SK-N-SH (cell line): ENCODE measurements at regions not wholly inside any gene's neighbourhood (a gene's known extent, or its start where the extent isn't known, plus 50 kb on each side); places are given as distances from the start of the nearest gene placed in this dataset.

ENCODE experiments used
- CTCF ChIA-PET: fragments of 300-600, 350-600 bp; formaldehyde crosslinking; extraction: SDS; loops from one replicate; lab custom pipeline; 2021; lab: Yijun Ruan, JAX
- POLR2A ChIA-PET: fragments of 350-600 bp; sonication (Branson Sonifier 250); formaldehyde crosslinking; extraction: SDS; loops from one replicate; lab custom pipeline; 2020; ENCODE audit warnings: antibody characterized with exemption, inconsistent platforms; lab: Yijun Ruan, JAX
- DNase-seq: peaks from one replicate; pipeline ENCODE4 v3.0.0; 2012
- H2AFZ ChIP-seq: fragments of 200-600 bp; sonication (generic); 2 replicates; pipeline ENCODE4 v1.8.1; 2016; ENCODE audit warnings: antibody characterized with exemption, mild to moderate bottlenecking, low read depth
- H3F3A ChIP-seq: fragments of 200-600 bp; sonication (generic); replicated peaks from 2 replicates; pipeline ENCODE3; 2016; ENCODE audit warnings: antibody characterized with exemption, mild to moderate bottlenecking; ENCODE audit not compliant: insufficient read depth
- H3K27ac ChIP-seq, 2 experiments: fragments of 200-500 bp in 1 of 2; fragments of 200-600 bp in 1 of 2; sonication (Bioruptor generic) in 1 of 2; sonication (generic), shearing (Covaris generic) in 1 of 2; 2 replicates each; pipeline versions ENCODE4 v1.5.1 to v1.6.1; 2014 to 2016; ENCODE audit warnings: low read depth in 2 of 2, inconsistent platforms in 1 of 2, low read length in 1 of 2, mild to moderate bottlenecking in 1 of 2, mixed read lengths in 1 of 2
- H3K27me3 ChIP-seq: fragments of 200-600 bp; sonication (generic), shearing (Covaris generic); 2 replicates; pipeline ENCODE4 v1.6.1; 2016; ENCODE audit warnings: mixed run types; ENCODE audit not compliant: insufficient read depth
- H3K36me3 ChIP-seq, 2 experiments: fragments of 200-500 bp in 1 of 2; fragments of 200-600 bp in 1 of 2; sonication (Bioruptor generic) in 1 of 2; sonication (generic) in 1 of 2; replicated peaks in 1 of 2; 2 replicates each; pipeline versions ENCODE3 to v1.5.1; 2014 to 2016; ENCODE audit warnings: low read length in 1 of 2, mild to moderate bottlenecking in 1 of 2; ENCODE audit not compliant: insufficient read depth in 2 of 2, control insufficient read depth in 1 of 2
- H3K4me1 ChIP-seq, 2 experiments: fragments of 200-500 bp in 1 of 2; fragments of 200-600 bp in 1 of 2; sonication (Bioruptor generic) in 1 of 2; sonication (generic), shearing (Covaris generic) in 1 of 2; 2 replicates each; pipeline versions ENCODE4 v1.5.1 to v1.6.1; 2014 to 2016; ENCODE audit warnings: low read depth in 1 of 2, low read length in 1 of 2, mixed run types in 1 of 2; ENCODE audit not compliant: insufficient read depth in 2 of 2, control insufficient read depth in 1 of 2
- H3K4me2 ChIP-seq: fragments of 200-600 bp; sonication (generic), shearing (Covaris generic); 2 replicates; pipeline ENCODE4 v1.6.1; 2017; ENCODE audit warnings: mixed run types
- H3K4me3 ChIP-seq, 2 experiments: fragments of 200-500 bp in 1 of 2; fragments of 200-600 bp in 1 of 2; sonication (Bioruptor generic) in 1 of 2; sonication (generic), shearing (Covaris generic) in 1 of 2; 2 replicates each; pipeline versions ENCODE4 v1.5.1 to v1.8.1; 2014 to 2016; ENCODE audit warnings: low read depth in 2 of 2, inconsistent platforms in 1 of 2, low read length in 1 of 2, mild to moderate bottlenecking in 1 of 2, mixed read lengths in 1 of 2, moderate library complexity in 1 of 2
- H3K79me2 ChIP-seq: fragments of 200-600 bp; sonication (generic); 2 replicates; pipeline ENCODE4 v1.8.1; 2017; ENCODE audit warnings: mild to moderate bottlenecking; ENCODE audit not compliant: insufficient read depth
- H3K9ac ChIP-seq: fragments of 200-600 bp; sonication (generic); 2 replicates; pipeline ENCODE4 v1.6.1; 2017; ENCODE audit warnings: mixed run types
- H3K9me2 ChIP-seq: fragments of 200-600 bp; sonication (generic); 2 replicates; pipeline ENCODE4 v1.6.1; 2017; ENCODE audit warnings: mixed run types
- H3K9me3 ChIP-seq: fragments of 200-600 bp; sonication (generic); 2 replicates; pipeline ENCODE4 v1.6.1; 2017; ENCODE audit warnings: mixed run types, mild to moderate bottlenecking, moderate library complexity
- H4K20me1 ChIP-seq: fragments of 200-600 bp; sonication (generic); 2 replicates; pipeline ENCODE4 v1.6.1; 2017; ENCODE audit warnings: mild to moderate bottlenecking, mixed run types; ENCODE audit not compliant: insufficient read depth
- EP300 ChIP-seq, 2 experiments: IDR thresholded peaks; 2 replicates each; pipeline versions ENCODE4 v1.4.0 to v1.6.1; 2012; ENCODE audit warnings: borderline replicate concordance in 1 of 2, low read depth in 1 of 2, low read length in 1 of 2
- EZH2phosphoT487 ChIP-seq: fragments of 200-600 bp; sonication (generic); IDR thresholded peaks from 2 replicates; pipeline ENCODE4 v1.6.1; 2017; ENCODE audit warnings: low read depth, mixed run types, mild to moderate bottlenecking, antibody characterized with exemption, moderate library complexity, borderline replicate concordance
- FOXJ3 ChIP-seq: sonication (generic); formaldehyde crosslinking; IDR thresholded peaks from 2 replicates; pipeline ENCODE4 v1.5.1; 2020; ENCODE audit warnings: mild to moderate bottlenecking, missing genetic modification reagents
- FOXM1 ChIP-seq: IDR thresholded peaks from 2 replicates; pipeline ENCODE4 v1.4.0; 2012; ENCODE audit warnings: low read depth, mild to moderate bottlenecking
- GABPA ChIP-seq: IDR thresholded peaks from 2 replicates; pipeline ENCODE4 v1.4.0; 2012; ENCODE audit warnings: low read depth, mild to moderate bottlenecking
- GATA2 ChIP-seq: sonication (generic); formaldehyde crosslinking; IDR thresholded peaks from 2 replicates; pipeline ENCODE4 v1.5.0; 2020; ENCODE audit warnings: mild to moderate bottlenecking, missing genetic modification reagents
- IRF3 ChIP-seq: fragments of 150-350 bp; IDR thresholded peaks from 2 replicates; pipeline ENCODE4 v1.6.1; 2016; ENCODE audit warnings: mild to moderate bottlenecking, low read depth, low read length
- JUND ChIP-seq: IDR thresholded peaks from 2 replicates; pipeline ENCODE4 v1.4.0; 2012
- MEF2A ChIP-seq: IDR thresholded peaks from 2 replicates; pipeline ENCODE4 v1.4.0; 2012; ENCODE audit warnings: low read depth, borderline replicate concordance
- NRF1 ChIP-seq: IDR thresholded peaks from 2 replicates; pipeline ENCODE4 v1.6.1; 2012; ENCODE audit warnings: low read depth, mild to moderate bottlenecking, low read length
- POLR2AphosphoS5 ChIP-seq: IDR thresholded peaks from 2 replicates; pipeline ENCODE4 v1.6.1; 2012; ENCODE audit warnings: low read depth, low read length
- RAD21 ChIP-seq: IDR thresholded peaks from 2 replicates; pipeline ENCODE4 v1.6.1; 2012; ENCODE audit warnings: mild to moderate bottlenecking, low read length
- RCOR1 ChIP-seq: fragments of 150-350 bp; IDR thresholded peaks from 2 replicates; pipeline ENCODE4 v1.6.1; 2017; ENCODE audit warnings: antibody characterized with exemption, low read length
- RFX5 ChIP-seq: IDR thresholded peaks from 2 replicates; pipeline ENCODE4 v1.6.1; 2012; ENCODE audit warnings: mild to moderate bottlenecking, improper control_type of control experiment, low read length
- RXRA ChIP-seq: IDR thresholded peaks from 2 replicates; pipeline ENCODE4 v1.4.0; 2012; ENCODE audit warnings: low read depth, mild to moderate bottlenecking, borderline replicate concordance
- SMC3 ChIP-seq: IDR thresholded peaks from 2 replicates; pipeline ENCODE4 v1.6.1; 2012; ENCODE audit warnings: low read depth, low read length, improper control_type of control experiment
- TAF1 ChIP-seq: IDR thresholded peaks from 2 replicates; pipeline ENCODE4 v1.6.1; 2012; ENCODE audit warnings: low read depth, mild to moderate bottlenecking, low read length, moderate library complexity, borderline replicate concordance
- TEAD4 ChIP-seq: IDR thresholded peaks from 2 replicates; pipeline ENCODE4 v1.4.0; 2012; ENCODE audit warnings: mild to moderate bottlenecking, borderline replicate concordance; ENCODE audit not compliant: insufficient read depth
- USF2 ChIP-seq: fragments of 150-350 bp; IDR thresholded peaks from 2 replicates; pipeline ENCODE4 v1.6.1; 2017; ENCODE audit warnings: antibody characterized with exemption, low read length, low read depth, borderline replicate concordance
- YY1 ChIP-seq: IDR thresholded peaks from 2 replicates; pipeline ENCODE4 v1.4.0; 2012; ENCODE audit warnings: low read depth, mild to moderate bottlenecking
- ZBTB33 ChIP-seq: IDR thresholded peaks from 2 replicates; pipeline ENCODE4 v1.4.0; 2012; ENCODE audit warnings: low read depth, borderline replicate concordance
- WGBS: methylation state at CpG from one replicate; pipeline ENCODE4 v1.1.6; 2017; ENCODE audit warnings: low lambda C conversion rate; 5-methylcytosine and 5-hydroxymethylcytosine counted together

DNA sequence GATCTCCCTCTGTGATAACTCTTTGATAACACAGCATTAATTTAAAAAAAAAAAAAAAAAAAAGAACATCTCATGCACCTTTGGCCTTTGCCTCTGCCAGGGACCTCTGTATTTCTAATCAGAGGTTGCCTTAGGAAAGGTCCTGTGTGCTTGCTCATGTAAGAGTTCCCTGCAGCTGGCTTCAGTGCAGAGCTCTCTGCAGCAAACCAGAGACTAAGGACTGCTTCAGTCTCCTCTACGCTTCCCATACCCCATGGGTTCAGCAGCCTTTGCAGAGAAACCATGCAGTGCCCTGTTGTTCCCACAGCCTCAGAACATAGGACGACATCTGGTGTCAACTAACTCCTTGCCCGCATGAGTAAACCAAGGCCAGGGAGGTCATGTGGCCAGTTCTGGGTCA lies 236.6 kb upstream of the KLHL29 start:
- Histone ChIP-seq H3K9ac (no peak overlapping the region), H3K9me3 (no peaks in the 10 kb centered on the region), H3K27ac (no peak overlapping the region), H3K9me2 (no peaks in the 10 kb centered on the region), H3K27me3 (no peaks in the 10 kb centered on the region), H3K79me2 (no peaks in the 10 kb centered on the region), H2AFZ (no peak overlapping the region), H3K4me2 (no peak overlapping the region), H3K4me1 (peaks cover 0 to 4% of the 10 kb centered on the region in 2 experiments; a peak in 1 of 4 replicates), H3K4me3 (no peak overlapping the region), H3F3A (no peaks in the 10 kb centered on the region), H4K20me1 (no peaks in the 10 kb centered on the region), H3K36me3 (no peaks in the 10 kb centered on the region)
- POLR2A ChIA-PET: no interaction called here
- TF ChIP-seq TAF1 (no peak), EP300 (IDR thresholded peaks at IDR 0.05; ENCODE audit: borderline replicate concordance in 1 of 2, low read depth in 1 of 2, low read length in 1 of 2) (no peak), SMC3 (no peak), ZBTB33 (no peak), RCOR1 (no peak), JUND (no peak), GABPA (no peak), TEAD4 (no peak), GATA2 (no peak), YY1 (no peak), IRF3 (no peak)
- no peak for DNase-seq
- CTCF ChIA-PET: interaction anchor here (0.7 to 1.3 kb wide), 2 partner anchors 17 to 24 kb away, joined by 3 read pairs; no protein-coding TSS in a partner anchor
- WGBS: 37% methylated on average over 3 of the region's 3 CpGs

DNA sequence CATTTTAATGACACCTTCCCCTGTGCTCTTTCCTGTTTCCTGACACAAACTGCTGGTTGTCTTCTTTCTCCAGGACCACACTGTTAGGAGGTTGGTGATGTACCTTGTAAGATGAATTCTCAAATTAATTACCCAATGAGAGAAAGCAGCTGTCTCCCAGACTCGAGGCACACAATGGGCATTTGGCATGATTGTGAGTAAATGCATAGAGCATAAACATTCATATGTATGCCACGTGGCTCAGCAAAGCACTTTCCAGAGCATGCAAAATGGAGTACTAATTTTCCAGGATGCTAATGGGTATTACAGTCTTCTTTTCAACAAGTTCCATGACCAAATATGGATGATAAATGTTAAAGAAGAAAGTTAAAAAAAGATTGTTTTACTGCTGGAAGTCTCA lies 235.2 kb upstream of the KLHL29 start:
- H3K9me2 ChIP-seq: no peaks in the 10 kb centered on the region
- no peak overlapping the region for H3K9ac ChIP-seq
- no peak overlapping the region for H3K4me2 ChIP-seq
- DNase-seq: no peak
- H3K36me3 ChIP-seq: no peaks in the 10 kb centered on the region
- TF ChIP-seq EP300 (IDR thresholded peaks at IDR 0.05; ENCODE audit: borderline replicate concordance in 1 of 2, low read depth in 1 of 2, low read length in 1 of 2): no peak
- no peak for TF ChIP-seq USF2
- no peak for TF ChIP-seq FOXJ3 (CRISPR knock-in tag)
- no peak for TF ChIP-seq TAF1
- no peak for TF ChIP-seq RFX5
- TF ChIP-seq POLR2AphosphoS5: no peak
- no peak for TF ChIP-seq RXRA
- TF ChIP-seq EZH2phosphoT487: no peak
- no peak for TF ChIP-seq FOXM1
- no peak for TF ChIP-seq NRF1
- TF ChIP-seq MEF2A: no peak
- TF ChIP-seq RAD21: no peak
- no peak for TF ChIP-seq ZBTB33
- no peak for TF ChIP-seq YY1
- no peak for TF ChIP-seq RCOR1
- H3K27ac ChIP-seq: no peak overlapping the region
- no peak overlapping the region for H3K4me3 ChIP-seq
- ChIA-PET POLR2A (no interaction called here), CTCF (no interaction called here)
- 6% methylated on average over 2 of the region's 2 CpGs for WGBS
- H2AFZ ChIP-seq: no peak overlapping the region
- no peaks in the 10 kb centered on the region for H3K27me3 ChIP-seq
- H3K79me2 ChIP-seq: no peaks in the 10 kb centered on the region
- no peaks in the 10 kb centered on the region for H3K4me1 ChIP-seq
- H3F3A ChIP-seq: no peaks in the 10 kb centered on the region
- H3K9me3 ChIP-seq: no peaks in the 10 kb centered on the region
- no peaks in the 10 kb centered on the region for H4K20me1 ChIP-seq
